A673 (cell line): ENCODE measurements at regions not wholly inside any gene's neighbourhood (a gene's known extent, or its start where the extent isn't known, plus 50 kb on each side); places are given as distances from the start of the nearest gene placed in this dataset.

Source experiments
- CTCF ChIP-seq: fragments of 300-800, 200-600 bp; sonication (generic); conservative IDR thresholded peaks from 2 replicates; pipeline ENCODE4 v1.5.1; 2017; ENCODE audit warnings: low read depth, mild to moderate bottlenecking, antibody characterized with exemption, low read length, moderate library complexity, mixed read lengths
- EZH2 ChIP-seq: fragments of 200-600 bp; sonication (generic); IDR thresholded peaks from 2 replicates; pipeline ENCODE4 v1.6.1; 2017; ENCODE audit warnings: borderline replicate concordance, low read depth, mild to moderate bottlenecking, mixed read lengths, antibody characterized with exemption, low read length; ENCODE audit not compliant: poor library complexity, severe bottlenecking

GRCh38 chr1:117262976-117263375 is 52.2 kb upstream of the VTCN1 start:
- no peak for TF ChIP-seq CTCF
- TF ChIP-seq EZH2 = no peak
